ENCODE measurements at regions not wholly inside any gene's neighbourhood (a gene's known extent, or its start where the extent isn't known, plus 50 kb on each side); places are given as distances from the start of the nearest gene placed in this dataset.

DNA sequence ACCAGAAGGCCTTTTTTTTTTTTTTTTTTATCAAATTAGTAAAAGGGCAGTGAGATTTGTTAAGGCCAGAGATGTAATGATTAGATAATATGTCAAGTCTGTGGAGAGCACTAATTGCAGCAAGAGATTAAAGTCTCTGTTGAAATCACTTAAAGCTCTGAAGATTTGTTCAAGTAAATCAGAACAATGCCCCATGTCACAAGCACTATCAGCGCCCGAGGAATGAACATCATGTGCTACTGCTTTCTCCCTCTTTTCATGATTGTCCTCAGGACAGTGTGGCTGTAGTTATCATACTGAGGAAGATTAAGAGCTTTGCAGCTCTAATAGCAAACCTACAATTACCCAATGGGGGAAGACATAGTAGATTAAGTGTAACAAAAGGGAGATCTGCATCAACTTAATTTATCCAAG is 71.1 kb downstream of the TDRD15 start:
- TF ChIP-seq, protein P1, sequence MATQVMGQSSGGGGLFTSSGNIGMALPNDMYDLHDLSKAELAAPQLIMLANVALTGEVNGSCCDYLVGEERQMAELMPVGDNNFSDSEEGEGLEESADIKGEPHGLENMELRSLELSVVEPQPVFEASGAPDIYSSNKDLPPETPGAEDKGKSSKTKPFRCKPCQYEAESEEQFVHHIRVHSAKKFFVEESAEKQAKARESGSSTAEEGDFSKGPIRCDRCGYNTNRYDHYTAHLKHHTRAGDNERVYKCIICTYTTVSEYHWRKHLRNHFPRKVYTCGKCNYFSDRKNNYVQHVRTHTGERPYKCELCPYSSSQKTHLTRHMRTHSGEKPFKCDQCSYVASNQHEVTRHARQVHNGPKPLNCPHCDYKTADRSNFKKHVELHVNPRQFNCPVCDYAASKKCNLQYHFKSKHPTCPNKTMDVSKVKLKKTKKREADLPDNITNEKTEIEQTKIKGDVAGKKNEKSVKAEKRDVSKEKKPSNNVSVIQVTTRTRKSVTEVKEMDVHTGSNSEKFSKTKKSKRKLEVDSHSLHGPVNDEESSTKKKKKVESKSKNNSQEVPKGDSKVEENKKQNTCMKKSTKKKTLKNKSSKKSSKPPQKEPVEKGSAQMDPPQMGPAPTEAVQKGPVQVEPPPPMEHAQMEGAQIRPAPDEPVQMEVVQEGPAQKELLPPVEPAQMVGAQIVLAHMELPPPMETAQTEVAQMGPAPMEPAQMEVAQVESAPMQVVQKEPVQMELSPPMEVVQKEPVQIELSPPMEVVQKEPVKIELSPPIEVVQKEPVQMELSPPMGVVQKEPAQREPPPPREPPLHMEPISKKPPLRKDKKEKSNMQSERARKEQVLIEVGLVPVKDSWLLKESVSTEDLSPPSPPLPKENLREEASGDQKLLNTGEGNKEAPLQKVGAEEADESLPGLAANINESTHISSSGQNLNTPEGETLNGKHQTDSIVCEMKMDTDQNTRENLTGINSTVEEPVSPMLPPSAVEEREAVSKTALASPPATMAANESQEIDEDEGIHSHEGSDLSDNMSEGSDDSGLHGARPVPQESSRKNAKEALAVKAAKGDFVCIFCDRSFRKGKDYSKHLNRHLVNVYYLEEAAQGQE (IDR thresholded peaks at IDR 0.05; ENCODE audit: low read depth): no peak
- TF ChIP-seq EZH2 (IDR thresholded peaks at IDR 0.05): no peak
- TF ChIP-seq TCF7L2 (IDR thresholded peaks at IDR 0.05; ENCODE audit: borderline replicate concordance, extremely low read depth, insufficient read depth, insufficient read length): no peak
- no peak for TF ChIP-seq FOSL1 (IDR thresholded peaks at IDR 0.05; ENCODE audit: low read depth)
- no peak for TF ChIP-seq CEBPB (IDR thresholded peaks at IDR 0.05; ENCODE audit: low read depth)
- no peak for TF ChIP-seq SRF (IDR thresholded peaks at IDR 0.05; ENCODE audit: low read depth)
- no peak for TF ChIP-seq CBX3 (IDR thresholded peaks at IDR 0.05; ENCODE audit: low read depth)
- TF ChIP-seq EZH2phosphoT487 (IDR thresholded peaks at IDR 0.05; ENCODE audit: borderline replicate concordance): no peak
- TF ChIP-seq, protein P2, sequence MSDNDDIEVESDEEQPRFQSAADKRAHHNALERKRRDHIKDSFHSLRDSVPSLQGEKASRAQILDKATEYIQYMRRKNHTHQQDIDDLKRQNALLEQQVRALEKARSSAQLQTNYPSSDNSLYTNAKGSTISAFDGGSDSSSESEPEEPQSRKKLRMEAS (IDR thresholded peaks at IDR 0.05): no peak
- TF ChIP-seq SP1 (IDR thresholded peaks at IDR 0.05; ENCODE audit: low read depth): no peak
- TF ChIP-seq JUND (IDR thresholded peaks at IDR 0.05): no peak
- TF ChIP-seq, protein P3, sequence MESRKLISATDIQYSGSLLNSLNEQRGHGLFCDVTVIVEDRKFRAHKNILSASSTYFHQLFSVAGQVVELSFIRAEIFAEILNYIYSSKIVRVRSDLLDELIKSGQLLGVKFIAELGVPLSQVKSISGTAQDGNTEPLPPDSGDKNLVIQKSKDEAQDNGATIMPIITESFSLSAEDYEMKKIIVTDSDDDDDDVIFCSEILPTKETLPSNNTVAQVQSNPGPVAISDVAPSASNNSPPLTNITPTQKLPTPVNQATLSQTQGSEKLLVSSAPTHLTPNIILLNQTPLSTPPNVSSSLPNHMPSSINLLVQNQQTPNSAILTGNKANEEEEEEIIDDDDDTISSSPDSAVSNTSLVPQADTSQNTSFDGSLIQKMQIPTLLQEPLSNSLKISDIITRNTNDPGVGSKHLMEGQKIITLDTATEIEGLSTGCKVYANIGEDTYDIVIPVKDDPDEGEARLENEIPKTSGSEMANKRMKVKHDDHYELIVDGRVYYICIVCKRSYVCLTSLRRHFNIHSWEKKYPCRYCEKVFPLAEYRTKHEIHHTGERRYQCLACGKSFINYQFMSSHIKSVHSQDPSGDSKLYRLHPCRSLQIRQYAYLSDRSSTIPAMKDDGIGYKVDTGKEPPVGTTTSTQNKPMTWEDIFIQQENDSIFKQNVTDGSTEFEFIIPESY (IDR thresholded peaks at IDR 0.05; ENCODE audit: extremely low read depth, insufficient replicate concordance, low read length): no peak
- no peak for TF ChIP-seq ELF1 (IDR thresholded peaks at IDR 0.05; ENCODE audit: borderline replicate concordance, low read depth)
- TF ChIP-seq EGR1 (IDR thresholded peaks at IDR 0.05; ENCODE audit: low read depth): no peak
- TF ChIP-seq RAD21 (IDR thresholded peaks at IDR 0.05; ENCODE audit: low read depth): no peak
- no peak for TF ChIP-seq ZFX (IDR thresholded peaks at IDR 0.05)
- TF ChIP-seq YY1 (IDR thresholded peaks at IDR 0.05; ENCODE audit: extremely low read depth, insufficient replicate concordance, low read depth, low read length): no peak
- no peak for TF ChIP-seq ZNF274 (IDR thresholded peaks at IDR 0.05; ENCODE audit: low read depth, low read length)
- TF ChIP-seq ATF3 (IDR thresholded peaks at IDR 0.05): no peak
- TF ChIP-seq CTCF (IDR thresholded peaks at IDR 0.05 in 2 of 3, conservative IDR thresholded peaks at IDR 0.05 in 1 of 3; ENCODE audit: borderline replicate concordance in 1 of 3, insufficient read depth in 1 of 3, low read depth in 2 of 3, low read length in 2 of 3): no peak
- H3K79me2 ChIP-seq (ENCODE audit: insufficient read depth, low read length): no peaks in the 10 kb centered on the region
- intact Hi-C loops (cut with micrococcal nuclease): no loop called here
- BruUV-seq (replicated peaks): no TSS peak
- H3K36me3 ChIP-seq (ENCODE audit: control insufficient read depth in 1 of 2, insufficient read depth in 2 of 2, low read length in 2 of 2): no peaks in the 10 kb centered on the region
- no peak overlapping the region for H3K27ac ChIP-seq (ENCODE audit: low read depth, low read length)
- no peaks in the 10 kb centered on the region for H3K9me3 ChIP-seq (ENCODE audit: control insufficient read depth in 1 of 2, insufficient read depth in 1 of 2, low read depth in 1 of 2, low read length in 2 of 2)
- no peaks in the 10 kb centered on the region for H4K20me1 ChIP-seq (ENCODE audit: insufficient read depth)
- ATAC-seq (no peak), DNase-seq (ENCODE audit: low read depth, low spot score) (no peak)
- no peaks in the 10 kb centered on the region for H3K9me2 ChIP-seq (ENCODE audit: insufficient read depth)
- ChIA-PET CTCF (no interaction called here), POLR2A (no interaction called here), RAD21 (ENCODE audit: low non-redundant PET in 1 of 2, low total read pairs in 2 of 2, uncharacterized antibody in 2 of 2, unreplicated experiment in 2 of 2) (no interaction called here)
- H2AFZ ChIP-seq (ENCODE audit: low read depth, low read length, poor library complexity, severe bottlenecking): no peak overlapping the region
- no peak overlapping the region for H3K4me3 ChIP-seq (replicated peaks in 1 of 2; ENCODE audit: low read depth in 1 of 2, low read length in 2 of 2)
- peaks cover 9% of the 10 kb centered on the region; the same call in 1 of the 2 replicates for H3K27me3 ChIP-seq (ENCODE audit: insufficient read depth, low read length)
- no peak overlapping the region for H3K4me2 ChIP-seq (ENCODE audit: low read length)
- no peak overlapping the region for H3K9ac ChIP-seq (ENCODE audit: low read length)
- no peaks in the 10 kb centered on the region for H3K4me1 ChIP-seq (ENCODE audit: control insufficient read depth in 1 of 2, insufficient read depth in 2 of 2, low read length in 2 of 2)
